ENCODE measurements at regions not wholly inside any gene's neighbourhood (a gene's known extent, or its start where the extent isn't known, plus 50 kb on each side); places are given as distances from the start of the nearest gene placed in this dataset.

DNA sequence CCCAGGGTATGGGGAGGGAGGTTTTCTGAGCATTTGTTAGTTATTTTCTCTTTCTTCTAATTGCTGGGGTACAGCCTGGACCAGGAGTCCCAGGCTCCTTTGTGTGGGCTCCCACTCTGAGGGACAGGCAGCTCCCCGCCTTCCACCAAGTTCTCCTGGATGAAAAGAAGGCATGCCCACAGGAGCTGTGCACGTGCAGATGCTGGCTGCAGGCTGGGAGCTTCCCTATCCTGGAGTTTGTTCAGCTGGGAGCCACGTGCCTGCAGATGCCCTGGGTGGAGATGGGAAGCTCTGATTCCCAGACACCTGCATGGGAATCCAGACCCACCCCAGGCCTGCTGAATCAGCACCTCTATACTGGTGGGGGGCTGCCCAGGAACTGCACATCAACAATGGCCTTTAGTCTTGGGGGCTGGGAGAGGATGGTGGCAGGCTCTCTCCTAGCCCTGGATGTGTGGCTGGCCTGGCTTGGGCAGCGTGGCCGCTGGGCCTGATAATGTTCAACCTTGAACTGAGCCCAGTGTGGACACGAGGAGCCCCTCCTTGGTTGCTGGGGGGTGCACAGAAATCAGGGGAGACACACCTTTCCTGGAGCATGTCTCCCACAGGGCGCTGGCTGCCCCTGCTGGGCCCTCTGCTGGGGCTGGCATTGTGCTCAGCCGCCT lies 233.6 kb upstream of the HS6ST1 start:
- TF ChIP-seq, protein P1, sequence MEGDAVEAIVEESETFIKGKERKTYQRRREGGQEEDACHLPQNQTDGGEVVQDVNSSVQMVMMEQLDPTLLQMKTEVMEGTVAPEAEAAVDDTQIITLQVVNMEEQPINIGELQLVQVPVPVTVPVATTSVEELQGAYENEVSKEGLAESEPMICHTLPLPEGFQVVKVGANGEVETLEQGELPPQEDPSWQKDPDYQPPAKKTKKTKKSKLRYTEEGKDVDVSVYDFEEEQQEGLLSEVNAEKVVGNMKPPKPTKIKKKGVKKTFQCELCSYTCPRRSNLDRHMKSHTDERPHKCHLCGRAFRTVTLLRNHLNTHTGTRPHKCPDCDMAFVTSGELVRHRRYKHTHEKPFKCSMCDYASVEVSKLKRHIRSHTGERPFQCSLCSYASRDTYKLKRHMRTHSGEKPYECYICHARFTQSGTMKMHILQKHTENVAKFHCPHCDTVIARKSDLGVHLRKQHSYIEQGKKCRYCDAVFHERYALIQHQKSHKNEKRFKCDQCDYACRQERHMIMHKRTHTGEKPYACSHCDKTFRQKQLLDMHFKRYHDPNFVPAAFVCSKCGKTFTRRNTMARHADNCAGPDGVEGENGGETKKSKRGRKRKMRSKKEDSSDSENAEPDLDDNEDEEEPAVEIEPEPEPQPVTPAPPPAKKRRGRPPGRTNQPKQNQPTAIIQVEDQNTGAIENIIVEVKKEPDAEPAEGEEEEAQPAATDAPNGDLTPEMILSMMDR (IDR thresholded peaks at IDR 0.05): no peak
- no peak for DNase-seq (ENCODE audit: low spot score)
- no peak overlapping the region for H3K27ac ChIP-seq
- H3K4me3 ChIP-seq: no peak overlapping the region

DNA sequence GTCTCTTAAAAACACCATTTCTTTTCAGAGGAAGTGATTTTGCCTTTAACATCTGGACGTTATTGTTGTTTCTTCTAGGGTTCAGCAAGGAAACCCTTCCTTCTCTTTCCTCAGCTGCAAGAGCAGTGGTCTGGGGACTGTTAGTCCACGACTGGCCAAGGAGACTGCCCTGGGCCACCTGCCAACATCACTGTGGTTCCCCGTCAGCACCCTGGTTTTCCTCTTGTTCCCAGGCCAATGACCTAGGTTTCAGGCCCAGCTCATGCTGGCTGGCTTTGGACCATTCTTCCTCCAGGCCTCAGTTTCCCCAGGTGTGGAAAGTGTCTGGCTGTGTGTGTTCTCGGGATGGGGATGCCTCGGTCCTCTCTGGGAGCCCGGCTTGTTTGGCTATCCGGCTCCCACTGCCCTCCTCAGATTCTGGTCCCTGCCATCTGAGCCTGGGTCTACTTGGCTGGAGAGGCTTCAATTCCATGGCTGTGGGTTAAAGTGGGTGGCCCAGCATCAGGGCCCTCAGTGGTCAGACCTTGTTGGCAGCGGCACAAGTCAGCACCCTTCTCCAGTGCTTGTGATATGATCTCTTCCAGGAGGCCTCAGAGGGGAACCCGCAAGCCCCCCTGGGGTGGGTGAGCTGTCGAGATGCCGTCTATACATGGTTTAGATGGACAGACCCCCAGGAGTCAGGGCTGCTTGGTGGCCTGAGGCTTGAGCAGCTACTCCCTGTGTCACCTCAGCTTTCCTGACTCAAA lies 234.3 kb upstream of the HS6ST1 start:
- Histone ChIP-seq H3K27ac (no peak overlapping the region), H3K4me3 (no peak overlapping the region)
- TF ChIP-seq, protein P1 (IDR thresholded peaks at IDR 0.05): no peak
- no peak for DNase-seq (ENCODE audit: low spot score)

DNA sequence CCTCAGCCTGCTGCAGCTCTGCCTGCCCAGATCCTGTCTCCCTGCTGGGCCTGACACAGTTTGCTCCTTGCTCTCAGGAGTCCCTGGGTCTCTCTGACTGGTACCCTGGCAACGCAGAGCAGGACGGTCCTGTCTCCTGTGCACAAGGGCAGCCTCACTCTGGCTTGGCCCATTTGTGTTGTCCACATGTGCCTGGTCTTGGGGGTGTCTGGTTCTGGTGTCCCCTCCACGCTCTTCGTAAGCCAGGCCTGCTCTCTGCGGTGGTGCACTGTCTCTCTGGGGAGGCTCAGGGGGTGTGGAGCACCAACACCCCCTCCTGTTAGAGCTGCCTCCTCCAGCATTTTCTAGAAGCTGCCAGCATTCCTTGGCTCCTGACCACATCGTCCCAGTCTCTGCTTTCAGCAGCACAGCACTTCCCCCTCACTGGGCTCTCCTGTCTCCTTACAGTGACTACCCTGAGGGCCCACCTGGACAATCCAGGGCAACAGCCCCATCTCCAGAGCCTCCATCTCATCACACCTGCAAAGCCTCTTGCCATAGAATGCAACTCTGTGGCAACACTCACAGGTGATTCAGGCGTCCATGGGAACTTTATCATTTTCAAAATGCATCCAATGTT lies 235.6 kb upstream of the HS6ST1 start:
- Histone ChIP-seq H3K27ac (no peak overlapping the region), H3K4me3 (no peak overlapping the region)
- TF ChIP-seq, protein P1 (IDR thresholded peaks at IDR 0.05): no peak
- DNase-seq (ENCODE audit: low spot score): no peak

DNA sequence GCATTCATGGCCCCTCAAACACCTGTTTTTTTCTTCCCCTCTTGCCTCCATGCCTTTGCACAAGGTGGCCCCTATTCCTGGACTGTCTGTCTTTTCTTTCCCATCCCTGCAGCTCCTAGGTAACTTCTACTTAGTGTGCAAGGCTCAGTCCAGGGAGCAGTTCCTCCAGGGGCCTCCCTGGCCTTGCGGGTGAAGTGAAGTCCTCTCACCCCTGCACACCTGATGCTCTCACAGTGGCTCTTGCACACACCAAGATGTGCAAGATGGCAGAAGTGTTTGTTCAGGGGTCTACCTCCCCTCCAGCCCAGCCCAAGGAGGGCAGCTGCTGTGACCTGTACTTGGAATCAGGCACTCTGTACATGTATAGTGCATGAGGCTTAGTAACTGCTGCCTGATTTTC lies 236.8 kb upstream of the HS6ST1 start:
- Histone ChIP-seq H3K4me3 (no peak overlapping the region), H3K27ac (no peak overlapping the region)
- no peak for DNase-seq (ENCODE audit: low spot score)
- TF ChIP-seq, protein P1 (IDR thresholded peaks at IDR 0.05): no peak

DNA sequence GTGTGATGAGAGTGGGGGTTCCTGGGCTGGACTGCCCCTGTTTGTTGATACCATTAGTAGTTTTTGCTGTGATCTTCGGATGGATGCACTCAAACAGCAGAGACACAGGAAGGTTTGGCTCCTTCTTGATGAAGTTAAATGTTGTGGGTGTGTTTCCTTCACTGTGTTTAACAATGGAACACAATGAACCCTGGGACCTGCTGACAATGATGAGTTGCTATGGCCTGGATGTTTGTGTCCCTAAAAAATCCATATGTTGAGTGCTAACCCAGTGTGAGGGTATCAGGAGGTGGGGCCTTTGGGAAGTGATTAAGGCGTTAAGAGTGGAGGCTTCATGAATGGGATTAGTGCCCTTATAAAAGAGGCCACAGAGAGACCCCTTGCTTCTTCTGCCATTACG lies 237.4 kb upstream of the HS6ST1 start:
- no peak for DNase-seq (ENCODE audit: low spot score)

DNA sequence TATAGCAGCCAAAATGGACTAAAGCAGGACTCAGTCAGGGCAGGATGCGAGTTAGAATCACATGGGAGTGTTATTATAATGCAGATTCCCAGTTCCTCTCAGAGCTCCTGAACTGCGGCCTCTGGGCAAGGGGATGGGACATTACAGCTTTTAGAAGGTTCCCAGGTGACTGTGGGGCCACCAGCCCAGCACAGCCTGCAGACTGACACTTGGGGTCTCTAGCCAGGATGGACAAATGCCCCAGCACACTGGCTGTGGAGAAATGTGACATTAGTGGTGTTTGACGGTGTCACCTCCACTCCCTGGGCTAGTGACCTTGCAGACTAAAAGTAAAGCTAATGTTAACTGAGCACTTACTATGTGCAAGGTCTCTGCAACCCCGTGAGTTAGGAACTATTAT lies 238.0 kb upstream of the HS6ST1 start:
- no peak overlapping the region for H3K27ac ChIP-seq

More for the DNA sequence above, 237.4 kb upstream of the HS6ST1 start:
- no peak overlapping the region for H3K27ac ChIP-seq
- TF ChIP-seq, protein P1 (IDR thresholded peaks at IDR 0.05): no peak
- no peak overlapping the region for H3K4me3 ChIP-seq

More for the DNA sequence above, 238.0 kb upstream of the HS6ST1 start:
- DNase-seq (ENCODE audit: low spot score): no peak
- TF ChIP-seq, protein P1 (IDR thresholded peaks at IDR 0.05): no peak
- no peak overlapping the region for H3K4me3 ChIP-seq

Measured in coronary artery (tissue), 2 donors.